ENCODE measurements at regions not wholly inside any gene's neighbourhood (a gene's known extent, or its start where the extent isn't known, plus 50 kb on each side); places are given as distances from the start of the nearest gene placed in this dataset.

- Histone ChIP-seq H3K36me3 (ENCODE audit: control insufficient read depth, insufficient read depth, low read length) (no peaks in the 10 kb centered on the region), H3K4me3 (ENCODE audit: low read depth, low read length) (no peak overlapping the region), H3K27me3 (ENCODE audit: control insufficient read depth, insufficient read depth, low read length) (no peaks in the 10 kb centered on the region)
- TF ChIP-seq, protein P1, sequence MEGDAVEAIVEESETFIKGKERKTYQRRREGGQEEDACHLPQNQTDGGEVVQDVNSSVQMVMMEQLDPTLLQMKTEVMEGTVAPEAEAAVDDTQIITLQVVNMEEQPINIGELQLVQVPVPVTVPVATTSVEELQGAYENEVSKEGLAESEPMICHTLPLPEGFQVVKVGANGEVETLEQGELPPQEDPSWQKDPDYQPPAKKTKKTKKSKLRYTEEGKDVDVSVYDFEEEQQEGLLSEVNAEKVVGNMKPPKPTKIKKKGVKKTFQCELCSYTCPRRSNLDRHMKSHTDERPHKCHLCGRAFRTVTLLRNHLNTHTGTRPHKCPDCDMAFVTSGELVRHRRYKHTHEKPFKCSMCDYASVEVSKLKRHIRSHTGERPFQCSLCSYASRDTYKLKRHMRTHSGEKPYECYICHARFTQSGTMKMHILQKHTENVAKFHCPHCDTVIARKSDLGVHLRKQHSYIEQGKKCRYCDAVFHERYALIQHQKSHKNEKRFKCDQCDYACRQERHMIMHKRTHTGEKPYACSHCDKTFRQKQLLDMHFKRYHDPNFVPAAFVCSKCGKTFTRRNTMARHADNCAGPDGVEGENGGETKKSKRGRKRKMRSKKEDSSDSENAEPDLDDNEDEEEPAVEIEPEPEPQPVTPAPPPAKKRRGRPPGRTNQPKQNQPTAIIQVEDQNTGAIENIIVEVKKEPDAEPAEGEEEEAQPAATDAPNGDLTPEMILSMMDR (IDR thresholded peaks at IDR 0.05; ENCODE audit: insufficient read depth, low read length, severe bottlenecking), result no peak
- no peak for DNase-seq (ENCODE audit: low read depth)
- no peak for FAIRE-seq
These were observed 1610.1 kb upstream of the PCDH20 start for GRCh38 chr13:63025741-63026140.

GRCh38 chr13:63024458-63024857 lies 1608.8 kb upstream of the PCDH20 start:
- no peaks in the 10 kb centered on the region for H3K36me3 ChIP-seq (ENCODE audit: control insufficient read depth, insufficient read depth, low read length)
- DNase-seq (ENCODE audit: low read depth) (no peak), FAIRE-seq (no peak)
- H3K4me3 ChIP-seq (ENCODE audit: low read depth, low read length), result no peak overlapping the region
- TF ChIP-seq, protein P1 (IDR thresholded peaks at IDR 0.05; ENCODE audit: insufficient read depth, low read length, severe bottlenecking), result no peak
- H3K27me3 ChIP-seq (ENCODE audit: control insufficient read depth, insufficient read depth, low read length), result no peaks in the 10 kb centered on the region

DNA sequence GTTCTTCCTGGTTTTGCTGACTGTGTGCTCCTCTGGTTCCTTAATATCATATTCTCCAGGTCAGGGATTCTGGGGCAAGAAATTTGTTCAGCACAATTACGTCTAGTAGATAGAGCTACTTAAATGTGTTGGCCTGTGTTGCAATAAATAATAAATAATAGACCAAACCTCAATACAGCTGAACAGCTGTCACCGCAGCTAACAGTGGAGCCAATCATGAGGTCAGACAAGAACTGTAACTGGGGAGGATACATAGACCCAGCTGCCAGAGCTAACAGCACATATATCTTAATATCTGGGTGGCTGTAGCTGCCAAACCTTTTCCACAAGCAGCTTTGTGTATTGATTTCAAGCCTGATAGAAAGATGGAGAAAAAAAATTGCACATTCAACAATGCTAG lies 1596.3 kb upstream of the PCDH20 start:
- H3K36me3 ChIP-seq (ENCODE audit: control insufficient read depth, insufficient read depth, low read length), result no peaks in the 10 kb centered on the region
- FAIRE-seq, result no peak
- no peak overlapping the region for H3K4me3 ChIP-seq (ENCODE audit: low read depth, low read length)
- no peak for DNase-seq (ENCODE audit: low read depth)
- no peaks in the 10 kb centered on the region for H3K27me3 ChIP-seq (ENCODE audit: control insufficient read depth, insufficient read depth, low read length)
- TF ChIP-seq, protein P1 (IDR thresholded peaks at IDR 0.05; ENCODE audit: insufficient read depth, low read length, severe bottlenecking), result no peak

DNA sequence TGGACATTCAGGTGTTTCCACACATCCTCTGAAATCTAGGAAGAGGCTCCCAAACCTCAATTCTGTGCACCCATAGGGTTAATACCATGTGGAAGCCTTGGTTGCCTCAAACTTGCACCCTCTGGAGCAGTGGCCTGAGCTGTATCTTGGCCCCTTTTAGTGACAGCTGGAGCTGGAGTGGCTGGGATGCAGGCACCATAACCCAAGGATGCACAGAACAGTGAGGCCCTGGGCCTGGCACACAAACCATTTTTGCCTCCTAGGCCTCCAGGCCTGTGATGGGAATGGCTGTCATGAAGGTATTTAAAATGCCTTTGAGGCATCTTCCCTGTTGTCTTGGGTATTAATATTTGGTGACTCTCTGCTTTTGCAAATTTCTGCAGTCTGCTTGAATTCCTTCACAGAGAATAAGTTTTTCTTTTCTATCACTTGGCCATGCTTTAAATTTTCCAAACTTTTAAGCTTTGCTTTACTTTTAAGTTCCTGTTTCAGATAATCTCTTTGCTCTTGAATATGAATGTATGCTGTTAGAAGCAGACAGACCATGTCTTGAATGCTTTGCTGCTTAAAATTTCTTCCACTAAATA lies 1594.5 kb upstream of the PCDH20 start:
- TF ChIP-seq, protein P1 (IDR thresholded peaks at IDR 0.05; ENCODE audit: insufficient read depth, low read length, severe bottlenecking), result no peak
- H3K27me3 ChIP-seq (ENCODE audit: control insufficient read depth, insufficient read depth, low read length), result no peaks in the 10 kb centered on the region
- no peaks in the 10 kb centered on the region for H3K36me3 ChIP-seq (ENCODE audit: control insufficient read depth, insufficient read depth, low read length)
- DNase-seq (ENCODE audit: low read depth) (no peak), FAIRE-seq (no peak)
- H3K4me3 ChIP-seq (ENCODE audit: low read depth, low read length), result no peak overlapping the region

DNA sequence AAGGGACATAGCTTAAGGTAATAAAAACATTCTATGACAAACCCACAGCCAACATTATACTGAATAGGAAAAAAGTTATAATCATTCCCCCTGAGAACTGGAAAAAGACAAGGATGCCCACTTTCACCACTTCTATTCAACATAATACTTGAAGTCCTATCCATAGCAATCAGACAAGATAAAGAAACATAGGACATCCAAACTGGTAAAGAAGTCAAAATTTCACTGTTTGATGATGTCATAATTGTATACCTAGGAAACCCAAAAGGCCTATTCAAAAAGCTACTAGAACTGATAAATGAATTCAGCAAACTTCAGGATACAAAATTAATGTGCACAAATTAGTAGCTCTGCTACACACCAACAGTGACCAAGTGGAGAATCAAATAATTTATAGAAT lies 1590.0 kb upstream of the PCDH20 start:
- Histone ChIP-seq H3K27me3 (ENCODE audit: control insufficient read depth, insufficient read depth, low read length) (no peaks in the 10 kb centered on the region), H3K4me3 (ENCODE audit: low read depth, low read length) (no peak overlapping the region), H3K36me3 (ENCODE audit: control insufficient read depth, insufficient read depth, low read length) (no peaks in the 10 kb centered on the region)
- FAIRE-seq, result no peak
- no peak for DNase-seq (ENCODE audit: low read depth)
- TF ChIP-seq, protein P1 (IDR thresholded peaks at IDR 0.05; ENCODE audit: insufficient read depth, low read length, severe bottlenecking), result no peak

DNA sequence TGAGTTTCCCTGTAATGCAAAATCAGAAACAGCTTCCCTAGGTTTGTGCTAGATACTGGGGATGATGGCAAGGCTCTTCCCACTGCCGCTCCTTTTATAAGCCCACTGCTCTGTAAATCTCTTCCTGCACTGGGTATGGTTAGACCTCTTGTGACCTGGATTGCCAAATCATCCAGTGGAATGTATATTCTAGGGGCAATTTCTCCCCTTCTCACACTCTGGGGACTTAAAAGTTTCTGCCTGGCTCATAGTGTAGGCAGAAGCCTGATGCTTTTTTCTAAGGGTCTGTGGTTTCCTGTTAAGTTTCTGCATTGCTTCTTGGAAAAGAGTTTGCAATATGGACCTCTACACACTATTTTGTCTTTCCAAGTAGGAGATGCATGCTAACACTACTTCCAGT lies 1582.0 kb upstream of the PCDH20 start:
- no peak for DNase-seq (ENCODE audit: low read depth)

More for the DNA sequence above, 1582.0 kb upstream of the PCDH20 start:
- no peak for FAIRE-seq
- Histone ChIP-seq H3K27me3 (ENCODE audit: control insufficient read depth, insufficient read depth, low read length) (no peaks in the 10 kb centered on the region), H3K36me3 (ENCODE audit: control insufficient read depth, insufficient read depth, low read length) (no peaks in the 10 kb centered on the region), H3K4me3 (ENCODE audit: low read depth, low read length) (no peak overlapping the region)
- TF ChIP-seq, protein P1 (IDR thresholded peaks at IDR 0.05; ENCODE audit: insufficient read depth, low read length, severe bottlenecking), result no peak
